Mesothelial cell of epicardium (in vitro differentiated cells): ENCODE measurements at regions not wholly inside any gene's neighbourhood (a gene's known extent, or its start where the extent isn't known, plus 50 kb on each side); places are given as distances from the start of the nearest gene placed in this dataset.

Experiments
- DNase-seq, 2 experiments: peaks; one replicate each; pipeline ENCODE4 v3.0.0; 2021; ENCODE audit warnings: low spot score in 2 of 2; ENCODE audit not compliant: unreplicated experiment in 2 of 2
- H3K27ac Mint-ChIP-seq: 2 replicates; pipeline ENCODE4 v1.8.0; 2021; ENCODE audit warnings: mixed read lengths
- H3K27me3 Mint-ChIP-seq: 2 replicates; pipeline ENCODE4 v1.8.0; 2021; ENCODE audit warnings: low read depth, mixed read lengths
- H3K36me3 Mint-ChIP-seq: 2 replicates; pipeline ENCODE4 v1.8.0; 2021; ENCODE audit warnings: mixed read lengths
- H3K4me1 Mint-ChIP-seq: 2 replicates; pipeline ENCODE4 v1.8.0; 2021; ENCODE audit warnings: mixed read lengths
- H3K4me3 Mint-ChIP-seq: 2 replicates; pipeline ENCODE4 v1.8.0; 2021; ENCODE audit warnings: mild to moderate bottlenecking, moderate library complexity, mixed read lengths
- H3K9me3 Mint-ChIP-seq: 2 replicates; pipeline ENCODE4 v1.8.0; 2021; ENCODE audit warnings: mixed read lengths
- CTCF ChIP-seq: fragments of 200-600 bp; sonication (generic); IDR thresholded peaks from one replicate; pipeline ENCODE4 v1.5.0; 2021; ENCODE audit warnings: antibody characterized with exemption; ENCODE audit not compliant: unreplicated experiment

DNA sequence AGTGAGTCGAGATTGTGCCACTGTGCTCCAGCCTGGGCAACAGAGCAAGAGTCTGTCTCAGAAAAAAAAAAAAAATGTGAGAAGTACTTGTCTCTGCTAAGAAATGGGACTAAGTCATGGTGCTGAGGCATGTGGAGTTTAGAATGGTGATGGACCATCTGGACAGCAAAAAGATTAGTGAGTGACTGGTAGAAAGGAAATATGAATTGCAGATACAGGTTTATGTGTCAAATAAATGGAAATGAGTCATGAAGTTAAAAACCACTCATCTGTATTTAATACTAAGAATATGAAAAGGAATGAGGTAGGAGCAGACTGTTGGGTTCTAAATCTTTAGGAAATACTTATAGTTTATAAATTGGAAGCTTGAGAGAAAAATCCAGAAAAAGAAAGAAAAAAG, 625.7 kb upstream of the ANKRD30A start:
- Mint-ChIP-seq H3K27me3 (peaks cover 5% of the 10 kb centered on the region), H3K9me3 (peaks cover 3% of the 10 kb centered on the region), H3K4me3 (no peak overlapping the region), H3K4me1 (peaks cover 13% of the 10 kb centered on the region), H3K27ac (no peak overlapping the region), H3K36me3 (no peaks in the 10 kb centered on the region)
- DNase-seq = no peak
- no peak for TF ChIP-seq CTCF

DNA sequence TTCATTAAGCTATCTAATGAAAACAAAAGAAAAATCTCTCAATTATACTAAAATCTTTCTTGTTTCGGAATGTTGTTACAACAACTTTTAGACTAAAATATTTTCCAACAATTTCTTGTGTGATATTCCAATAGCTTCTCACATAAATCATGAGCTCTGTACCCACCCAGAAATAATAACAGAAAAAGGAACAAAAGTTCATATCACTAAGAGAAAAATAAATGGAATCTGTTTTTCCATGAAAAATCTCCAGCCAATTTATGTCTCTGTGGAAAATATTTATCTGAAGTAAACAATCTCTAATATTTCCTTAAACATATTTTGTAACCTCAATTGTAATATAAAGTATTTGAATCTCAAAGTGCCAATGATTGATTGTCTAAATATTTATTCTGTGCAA, 628.6 kb upstream of the ANKRD30A start:
- Mint-ChIP-seq H3K27ac (no peak overlapping the region), H3K27me3 (peaks cover 2% of the 10 kb centered on the region), H3K4me3 (no peak overlapping the region), H3K36me3 (no peaks in the 10 kb centered on the region), H3K4me1 (peaks cover 23% of the 10 kb centered on the region), H3K9me3 (no peaks in the 10 kb centered on the region)
- no peak for TF ChIP-seq CTCF
- DNase-seq = no peak

DNA sequence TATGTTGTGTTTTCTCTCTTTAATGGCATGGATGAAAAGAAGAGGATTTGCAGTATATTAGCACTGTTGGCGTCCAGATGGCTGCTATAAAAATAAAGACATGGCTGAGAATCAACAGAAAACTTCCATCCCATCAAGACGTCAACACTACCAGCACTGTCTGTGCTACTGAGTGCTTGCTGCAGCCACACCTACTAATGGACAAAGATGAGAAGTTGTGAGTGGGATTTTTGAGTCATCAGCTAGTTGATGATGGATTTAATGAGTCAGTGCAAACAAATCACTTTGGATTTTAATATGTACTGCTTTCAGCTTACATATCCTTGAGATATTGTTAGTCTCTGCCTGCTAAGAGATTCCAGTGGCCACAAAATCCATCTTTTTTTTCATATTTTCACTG, 631.0 kb upstream of the ANKRD30A start:
- no peak for TF ChIP-seq CTCF
- no peak overlapping the region for H3K27ac Mint-ChIP-seq
- DNase-seq = no peak
- H3K27me3 Mint-ChIP-seq = peaks cover 2% of the 10 kb centered on the region
- no peaks in the 10 kb centered on the region for H3K9me3 Mint-ChIP-seq
- no peak overlapping the region for H3K4me3 Mint-ChIP-seq
- H3K36me3 Mint-ChIP-seq = no peaks in the 10 kb centered on the region
- H3K4me1 Mint-ChIP-seq = peaks cover 35% of the 10 kb centered on the region

DNA sequence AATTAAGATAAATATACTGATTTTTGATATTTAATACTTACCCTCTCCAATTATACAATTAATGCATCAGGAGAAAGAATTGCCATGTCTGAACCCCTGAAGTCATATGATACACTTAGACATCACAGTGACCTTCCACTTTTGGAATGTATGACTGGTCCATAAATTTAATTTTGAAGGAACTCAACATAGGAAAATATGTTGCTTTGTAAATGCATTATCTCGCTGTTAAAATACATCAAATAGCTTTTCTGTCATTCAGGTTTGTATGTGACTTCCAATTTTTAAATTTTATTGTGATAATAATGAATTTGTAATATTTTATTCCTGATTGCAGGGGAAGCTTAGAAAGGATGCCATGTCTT, 631.9 kb upstream of the ANKRD30A start:
- TF ChIP-seq CTCF = no peak
- H3K36me3 Mint-ChIP-seq = no peaks in the 10 kb centered on the region
- H3K4me1 Mint-ChIP-seq = peaks cover 35% of the 10 kb centered on the region
- no peak for DNase-seq
- peaks cover 2% of the 10 kb centered on the region for H3K27me3 Mint-ChIP-seq
- no peak overlapping the region for H3K27ac Mint-ChIP-seq
- H3K4me3 Mint-ChIP-seq = no peak overlapping the region
- no peaks in the 10 kb centered on the region for H3K9me3 Mint-ChIP-seq

- Mint-ChIP-seq H3K36me3 (no peaks in the 10 kb centered on the region), H3K27ac (no peak overlapping the region), H3K4me1 (peaks cover 35% of the 10 kb centered on the region), H3K4me3 (no peak overlapping the region), H3K27me3 (peaks cover 2% of the 10 kb centered on the region), H3K9me3 (no peaks in the 10 kb centered on the region)
- TF ChIP-seq CTCF = no peak
- no peak for DNase-seq
Observed at GRCh38 chr10:36492590-36493515, 632.5 kb upstream of the ANKRD30A start.
